HG02798 (cell line): ENCODE measurements at regions not wholly inside any gene's neighbourhood (a gene's known extent, or its start where the extent isn't known, plus 50 kb on each side); places are given as distances from the start of the nearest gene placed in this dataset.
A peak's percentile ranks its signal among the peaks of the same experiment; 100 is the strongest.

Experiments used
- ATAC-seq: cut with Tn5 transposase; IDR thresholded peaks from one replicate; pipeline ENCODE4 v1.9.1; 2021; ENCODE audit warnings: mild to moderate bottlenecking; ENCODE audit not compliant: unreplicated experiment, poor library complexity

- no peak for ATAC-seq
These were observed 283.3 kb downstream of the CASP12 start for GRCh38 chr11:104614961-104615360.

- no peak for ATAC-seq
These were observed 284.1 kb downstream of the CASP12 start for GRCh38 chr11:104614117-104614680.

GRCh38 chr11:104610635-104611034 lies 287.6 kb downstream of the CASP12 start:
- ATAC-seq = no peak

- peak; percentile 88 for ATAC-seq
These were observed 288.8 kb downstream of the CASP12 start for GRCh38 chr11:104609311-104610085.

- ATAC-seq = no peak
These were observed 295.6 kb downstream of the CASP12 start for GRCh38 chr11:104602643-104603042.

GRCh38 chr11:104594228-104594958 lies 303.9 kb downstream of the CASP12 start:
- ATAC-seq = no peak

- ATAC-seq = no peak
These were observed 309.3 kb downstream of the CASP12 start for GRCh38 chr11:104588970-104589369.

GRCh38 chr11:104588446-104588845 lies 309.8 kb downstream of the CASP12 start:
- no peak for ATAC-seq

GRCh38 chr11:104584823-104585222 lies 313.4 kb downstream of the CASP12 start:
- no peak for ATAC-seq

- ATAC-seq = no peak
These were observed 314.4 kb downstream of the CASP12 start for GRCh38 chr11:104583857-104584256.

GRCh38 chr11:104582431-104582830 lies 315.8 kb downstream of the CASP12 start:
- no peak for ATAC-seq

- ATAC-seq = no peak
These were observed 316.8 kb downstream of the CASP12 start for GRCh38 chr11:104581246-104581980.

- no peak for ATAC-seq
These were observed 324.7 kb downstream of the CASP12 start for GRCh38 chr11:104573441-104573990.

GRCh38 chr11:104572279-104572678 lies 326.0 kb downstream of the CASP12 start:
- no peak for ATAC-seq

- ATAC-seq = no peak
These were observed 328.1 kb downstream of the CASP12 start for GRCh38 chr11:104570078-104570701.

- no peak for ATAC-seq
These were observed 332.7 kb downstream of the CASP12 start for GRCh38 chr11:104565583-104565961.

GRCh38 chr11:104564921-104565582 lies 333.2 kb downstream of the CASP12 start:
- no peak for ATAC-seq

GRCh38 chr11:104556606-104557301 lies 341.5 kb downstream of the CASP12 start:
- ATAC-seq = no peak

GRCh38 chr11:104549019-104549418 lies 349.2 kb downstream of the CASP12 start:
- ATAC-seq = no peak
